ENCODE measurements at regions not wholly inside any gene's neighbourhood (a gene's known extent, or its start where the extent isn't known, plus 50 kb on each side); places are given as distances from the start of the nearest gene placed in this dataset.

- H3K4me3 ChIP-seq (ENCODE audit: low read depth, low read length), result no peak overlapping the region
- no peak for TF ChIP-seq CTCF (IDR thresholded peaks at IDR 0.05; ENCODE audit: insufficient read depth, low read length)
- DNase-seq (ENCODE audit: low read depth), result no peak
These were observed 118.6 kb upstream of the CNTN4 start for GRCh38 chr3:1979961-1980615.

DNA sequence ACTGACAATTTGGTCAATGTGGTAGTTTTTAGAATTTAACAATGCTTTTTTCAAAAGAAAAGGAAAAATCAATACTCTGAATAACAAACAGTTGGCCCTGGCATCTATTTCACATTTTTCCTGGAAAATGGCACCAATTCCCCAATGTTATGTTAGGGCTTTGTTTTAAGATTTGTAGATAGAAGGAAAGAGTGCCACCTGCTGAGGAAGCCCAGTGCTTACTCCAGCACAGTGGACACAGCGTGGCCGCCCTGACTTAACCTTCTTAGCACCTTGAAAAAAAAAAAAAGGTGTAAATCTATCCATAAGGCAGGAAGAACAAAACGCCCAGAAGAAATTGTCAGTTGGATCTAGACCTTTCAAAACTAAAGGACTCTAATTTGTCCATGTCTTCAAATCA, 110.7 kb upstream of the CNTN4 start:
- TF ChIP-seq CTCF (IDR thresholded peaks at IDR 0.05; ENCODE audit: insufficient read depth, low read length), result no peak
- no peak overlapping the region for H3K4me3 ChIP-seq (ENCODE audit: low read depth, low read length)
- DNase-seq (ENCODE audit: low read depth), result no peak

GRCh38 chr3:1998739-1999138, 99.9 kb upstream of the CNTN4 start:
- no peak overlapping the region for H3K4me3 ChIP-seq (ENCODE audit: low read depth, low read length)
- no peak for TF ChIP-seq CTCF (IDR thresholded peaks at IDR 0.05; ENCODE audit: insufficient read depth, low read length)
- DNase-seq (ENCODE audit: low read depth), result no peak

GRCh38 chr3:2001306-2002108, 97.2 kb upstream of the CNTN4 start:
- no peak for TF ChIP-seq CTCF (IDR thresholded peaks at IDR 0.05; ENCODE audit: insufficient read depth, low read length)
- no peak for DNase-seq (ENCODE audit: low read depth)
- H3K4me3 ChIP-seq (ENCODE audit: low read depth, low read length), result no peak overlapping the region

- no peak for DNase-seq (ENCODE audit: low read depth)
- no peak overlapping the region for H3K4me3 ChIP-seq (ENCODE audit: low read depth, low read length)
- TF ChIP-seq CTCF (IDR thresholded peaks at IDR 0.05; ENCODE audit: insufficient read depth, low read length), result no peak
These were observed 74.7 kb upstream of the CNTN4 start for GRCh38 chr3:2023959-2024358.

DNA sequence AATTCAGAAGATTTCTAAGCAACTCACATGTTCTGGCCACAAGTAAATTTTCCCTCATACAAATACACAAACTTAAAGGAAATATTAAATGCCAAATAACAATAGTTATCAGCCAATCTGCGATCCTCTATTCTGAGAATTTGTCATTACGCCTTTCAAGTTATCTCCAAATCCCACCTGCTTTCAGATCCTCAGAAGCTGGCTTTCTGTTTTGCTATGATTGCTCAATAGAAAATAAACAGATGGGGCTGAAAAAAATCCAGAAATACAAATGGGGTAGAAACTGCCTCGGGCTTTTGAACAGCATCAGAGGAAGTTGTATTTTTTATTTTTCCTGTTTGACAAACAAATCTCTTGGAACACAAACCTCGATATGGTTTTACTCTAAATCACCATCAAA, 74.0 kb upstream of the CNTN4 start:
- no peak for TF ChIP-seq CTCF (IDR thresholded peaks at IDR 0.05; ENCODE audit: insufficient read depth, low read length)
- DNase-seq (ENCODE audit: low read depth), result no peak

More for the DNA sequence above, 74.0 kb upstream of the CNTN4 start:
- no peak overlapping the region for H3K4me3 ChIP-seq (ENCODE audit: low read depth, low read length)
